ENCODE measurements at regions not wholly inside any gene's neighbourhood (a gene's known extent, or its start where the extent isn't known, plus 50 kb on each side); places are given as distances from the start of the nearest gene placed in this dataset.
"Not testable (repeated sequence)": the region's sequence is repeated elsewhere in the genome, so short reads cannot be mapped to it uniquely, and the experiment has no call there.

DNA sequence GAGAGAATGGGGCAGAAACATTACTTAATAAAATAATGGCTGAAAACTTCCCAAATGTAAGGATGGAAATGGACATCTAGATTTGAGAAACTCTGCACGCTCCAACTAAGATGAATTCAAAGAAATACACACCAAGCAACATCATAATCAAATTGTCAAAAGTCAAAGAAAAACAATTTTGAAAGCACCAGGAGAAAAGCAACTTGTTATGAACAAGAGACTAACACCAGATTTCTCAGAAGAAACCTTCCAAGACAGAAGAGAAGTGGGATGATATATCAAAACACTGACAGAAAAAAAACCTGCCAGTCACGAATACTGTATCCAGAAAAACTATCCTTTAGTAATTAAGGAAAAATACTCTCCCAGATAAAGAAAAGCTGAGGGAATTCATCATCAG is 208.6 kb upstream of the SAMSN1 start:
- no peak for DNase-seq (ENCODE audit: low read depth)

DNA sequence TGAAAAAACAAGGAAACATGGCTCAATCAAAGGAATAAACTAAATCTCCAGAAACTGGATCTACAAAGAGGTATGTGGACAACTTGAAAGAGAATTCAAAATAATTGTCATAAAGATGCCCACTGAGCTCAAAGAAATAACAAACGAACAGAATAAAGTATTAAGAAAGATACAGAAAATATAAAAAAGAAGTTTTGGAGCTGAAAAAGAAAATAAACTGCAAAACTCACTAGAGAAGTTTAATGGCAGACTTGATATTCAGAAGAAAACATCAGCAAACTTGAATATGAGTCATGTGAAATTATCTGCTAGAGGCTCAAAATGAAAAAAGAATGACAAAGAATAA is 208.1 kb upstream of the SAMSN1 start:
- no peak for DNase-seq (ENCODE audit: low read depth)

DNA sequence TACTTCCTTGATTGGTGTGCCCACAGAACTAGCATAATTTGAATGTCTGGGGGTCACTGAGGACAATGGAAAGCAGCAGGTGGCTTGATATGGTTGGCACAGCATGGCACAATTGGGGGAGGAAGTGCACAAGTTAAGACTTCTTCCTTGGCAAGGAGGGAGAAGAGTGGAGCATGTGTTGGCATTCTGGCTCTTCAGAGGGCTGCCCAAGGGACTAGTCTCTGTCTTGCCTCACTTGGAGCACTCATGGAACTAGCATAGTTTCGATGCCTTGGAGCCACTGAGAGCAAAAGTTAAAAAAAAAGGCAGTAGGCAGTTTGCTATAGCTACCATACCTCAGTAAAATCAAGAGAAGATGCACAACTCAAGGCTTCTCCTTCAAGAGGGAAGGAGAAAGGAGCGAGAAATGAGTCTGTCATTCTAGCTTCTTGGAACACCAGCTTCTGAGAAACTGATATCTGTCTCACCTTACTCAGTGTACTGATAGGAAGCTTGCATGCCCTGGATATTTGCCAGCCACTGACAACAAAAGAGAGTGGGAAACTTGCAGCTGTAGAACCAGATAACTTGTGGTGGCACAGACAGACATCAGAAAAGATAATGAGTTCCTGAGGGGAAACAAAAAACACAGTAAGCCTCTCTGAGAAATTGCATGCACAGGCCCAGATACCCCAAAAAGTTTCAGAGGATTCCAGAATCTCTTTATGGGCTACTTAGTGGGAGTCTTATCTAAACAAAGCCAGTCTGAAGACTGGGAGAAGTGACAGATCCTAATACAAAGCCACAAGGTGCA is 207.5 kb upstream of the SAMSN1 start:
- no peak for DNase-seq (ENCODE audit: low read depth)

DNA sequence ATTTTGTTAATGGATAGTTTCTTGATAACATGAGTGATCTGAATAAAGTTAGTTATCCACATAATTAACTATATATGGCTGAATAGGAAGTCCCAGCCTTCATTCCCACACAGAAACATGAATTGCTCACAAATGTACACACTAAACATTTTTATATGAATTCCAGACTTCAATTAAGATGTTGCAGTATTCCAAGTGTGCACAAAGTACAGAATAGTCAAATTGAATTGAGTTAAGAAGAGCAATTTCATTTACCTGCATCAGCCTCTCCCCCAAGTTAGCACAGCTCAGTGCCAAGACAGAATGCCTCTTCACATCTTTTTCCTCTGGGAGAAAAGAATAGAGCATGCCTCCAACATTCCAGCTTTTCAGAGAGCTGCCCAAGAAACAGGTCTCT is 207.0 kb upstream of the SAMSN1 start:
- no peak for DNase-seq (ENCODE audit: low read depth)

DNA sequence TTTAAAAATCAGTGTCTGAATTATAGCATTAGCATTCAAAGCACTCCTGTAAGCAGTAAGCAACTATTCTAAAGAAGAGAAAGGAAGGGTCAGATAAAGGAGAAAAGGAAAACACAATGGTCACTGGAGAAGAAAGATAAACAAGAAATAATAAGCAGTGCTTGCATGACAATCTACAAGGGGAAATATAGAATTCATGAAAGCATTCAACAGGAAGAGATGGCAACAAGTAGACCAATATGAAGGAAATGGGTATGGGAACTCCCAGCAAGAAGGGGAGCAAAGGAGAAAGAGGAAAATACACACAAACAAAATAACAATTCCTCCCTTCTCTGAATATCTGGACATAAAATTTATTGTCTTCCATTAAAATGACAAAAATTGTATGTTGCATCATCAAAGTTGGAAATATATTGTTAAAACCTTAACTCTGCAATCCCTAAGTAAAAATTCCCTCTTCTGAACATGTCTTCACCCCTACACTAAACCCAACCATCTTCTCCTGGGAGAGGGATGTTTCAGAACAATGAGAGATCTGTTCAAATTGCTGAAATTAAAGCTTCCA is 206.3 kb upstream of the SAMSN1 start:
- DNase-seq (ENCODE audit: low read depth), result no peak

DNA sequence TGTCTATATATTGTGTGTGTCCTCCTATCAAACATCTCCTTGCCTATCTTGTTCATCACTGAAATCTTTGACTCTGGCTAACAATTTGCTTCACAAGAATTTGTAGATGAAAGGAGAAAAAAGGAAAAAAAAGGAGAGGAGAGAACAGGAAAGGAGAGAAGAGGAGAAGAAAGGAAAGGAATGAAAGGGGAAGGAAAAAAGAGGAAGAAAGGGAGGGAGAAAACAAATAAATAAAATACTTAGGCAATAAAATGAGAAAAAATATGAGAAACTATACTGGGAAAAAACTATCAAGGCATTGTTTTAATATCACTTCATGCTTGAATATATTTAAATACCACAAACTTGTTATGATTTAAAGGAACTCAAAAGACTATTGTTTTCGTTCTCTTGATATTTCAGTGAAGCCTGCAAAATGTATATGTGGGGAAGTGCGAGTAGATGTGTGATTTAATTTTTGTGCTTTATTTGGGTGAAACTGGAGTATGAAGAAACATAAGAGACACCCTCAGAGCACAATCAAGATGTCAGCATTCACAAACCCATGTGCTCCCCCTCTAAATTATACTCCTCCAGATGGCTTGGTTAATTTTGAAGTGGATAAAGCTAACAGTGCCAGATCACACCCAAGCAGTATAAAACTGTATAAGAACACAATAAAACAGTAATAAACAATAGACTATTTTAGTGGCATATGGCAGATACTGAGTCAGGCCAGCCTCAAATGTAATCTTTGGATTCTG is 205.7 kb upstream of the SAMSN1 start:
- DNase-seq (ENCODE audit: low read depth), result no peak

DNA sequence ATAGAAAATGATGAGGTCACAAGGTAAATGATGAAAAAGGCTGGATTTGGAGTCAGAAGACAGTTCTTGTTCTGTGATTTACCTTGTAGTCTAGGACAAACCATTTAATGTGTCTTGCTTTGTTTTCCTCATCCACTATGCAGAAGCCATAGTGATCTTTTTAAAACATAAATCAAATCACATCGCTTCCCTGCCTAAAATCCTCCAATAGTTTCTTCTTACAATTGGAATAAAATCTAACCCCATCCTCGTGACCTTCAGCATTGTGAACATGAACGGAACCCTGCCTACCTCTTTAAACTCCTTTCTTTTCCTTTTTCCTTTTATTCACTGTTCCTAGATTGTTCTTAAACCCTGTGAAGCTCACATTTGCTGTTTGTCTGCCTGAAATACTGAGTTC is 204.9 kb upstream of the SAMSN1 start:
- no peak for DNase-seq (ENCODE audit: low read depth)

DNA sequence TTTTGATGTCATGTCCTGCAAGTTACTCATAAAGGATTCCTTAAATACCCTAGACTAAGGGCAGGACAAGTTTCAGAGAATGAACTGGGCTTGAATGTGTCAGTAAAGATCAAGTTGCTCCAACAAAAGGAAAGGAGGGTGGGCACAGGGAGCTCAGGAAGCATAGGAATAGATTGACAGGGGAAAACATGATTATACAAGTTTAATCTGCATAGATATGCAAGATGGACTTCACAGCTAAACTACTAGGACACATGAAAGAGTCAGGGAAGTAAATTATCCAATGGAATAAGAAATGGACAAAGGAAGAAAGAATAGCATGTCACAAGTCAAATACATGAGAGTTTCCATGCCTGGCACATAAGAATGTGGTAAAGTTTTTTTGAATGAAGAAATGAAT is 203.9 kb upstream of the SAMSN1 start:
- DNase-seq (ENCODE audit: low read depth), result no peak

DNA sequence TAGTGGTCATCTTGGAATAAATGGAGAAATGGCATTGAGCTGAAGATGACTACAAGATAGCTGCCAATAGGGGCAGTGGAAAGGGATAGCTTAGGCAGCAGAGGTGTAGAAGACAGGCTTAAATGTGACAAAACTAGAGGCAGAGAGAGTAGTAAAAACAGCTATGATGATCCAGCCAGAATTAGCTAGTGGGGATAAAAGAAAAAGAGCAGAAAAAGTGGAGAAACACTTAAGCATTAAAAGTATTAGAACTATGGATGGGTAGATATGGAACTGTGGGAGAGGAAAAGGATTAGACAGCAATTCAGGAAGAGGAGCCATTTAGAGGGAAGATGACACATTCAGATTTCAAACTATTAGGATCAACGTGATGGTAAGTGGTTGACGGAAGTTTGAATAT is 202.5 kb upstream of the SAMSN1 start:
- DNase-seq (ENCODE audit: low read depth), result no peak

DNA sequence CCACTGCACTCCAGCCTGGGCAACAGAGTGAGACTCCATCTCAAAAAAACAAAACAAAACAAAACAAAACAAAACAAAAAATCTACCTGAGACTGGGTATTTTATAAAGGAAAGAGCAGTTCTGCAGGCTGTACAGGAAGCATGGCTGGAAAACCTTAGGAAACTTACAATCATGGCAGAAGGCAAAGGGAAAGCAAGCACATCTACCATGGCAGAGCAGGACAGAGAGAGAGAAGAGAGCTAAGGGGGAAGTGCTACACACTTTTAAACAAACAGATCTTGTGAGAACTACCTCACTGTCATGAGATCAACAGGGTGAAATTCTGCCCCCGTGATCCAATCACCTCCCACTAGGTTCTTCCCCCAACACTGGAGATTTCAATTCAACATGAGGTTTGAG is 198.3 kb upstream of the SAMSN1 start:
- DNase-seq (ENCODE audit: low read depth), result no peak

DNA sequence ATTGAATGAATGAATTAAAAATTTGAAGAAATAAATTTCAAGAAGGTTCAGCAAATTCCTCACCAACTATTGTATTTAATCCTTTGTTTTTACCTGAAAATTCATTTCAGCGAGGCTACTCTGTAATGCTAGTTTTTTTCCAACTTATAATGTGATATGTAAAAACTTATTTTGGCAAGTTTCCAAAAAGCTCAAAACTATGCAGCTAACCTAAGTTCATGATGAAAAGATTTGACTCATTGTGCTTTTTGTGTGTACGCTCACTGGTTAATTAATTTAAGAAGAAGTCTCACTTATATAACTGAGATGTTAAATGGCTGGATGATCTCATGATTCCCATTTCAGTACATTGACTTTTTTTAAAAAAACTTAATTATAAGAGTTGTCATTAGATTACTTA is 196.0 kb upstream of the SAMSN1 start:
- no peak for DNase-seq (ENCODE audit: low read depth)

DNA sequence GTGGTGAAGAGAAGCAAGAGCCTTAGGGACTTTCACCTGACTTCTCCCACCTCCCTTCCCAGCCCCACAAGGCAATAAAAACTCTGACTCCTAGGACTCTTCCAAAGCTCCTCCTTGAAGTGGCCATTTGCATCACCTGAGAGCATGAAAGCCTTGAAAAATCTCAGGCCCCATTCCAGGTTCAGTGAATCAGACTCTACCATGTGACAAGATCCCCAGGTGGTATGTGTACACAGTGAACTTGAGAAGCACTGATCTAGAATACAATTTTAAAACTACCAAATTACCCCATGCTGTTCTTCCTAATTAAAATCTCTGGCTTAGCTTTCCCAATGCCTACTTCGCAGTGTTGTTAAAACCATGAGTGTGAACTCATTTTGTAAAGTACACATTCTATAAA is 195.1 kb upstream of the SAMSN1 start:
- no peak for DNase-seq (ENCODE audit: low read depth)

DNA sequence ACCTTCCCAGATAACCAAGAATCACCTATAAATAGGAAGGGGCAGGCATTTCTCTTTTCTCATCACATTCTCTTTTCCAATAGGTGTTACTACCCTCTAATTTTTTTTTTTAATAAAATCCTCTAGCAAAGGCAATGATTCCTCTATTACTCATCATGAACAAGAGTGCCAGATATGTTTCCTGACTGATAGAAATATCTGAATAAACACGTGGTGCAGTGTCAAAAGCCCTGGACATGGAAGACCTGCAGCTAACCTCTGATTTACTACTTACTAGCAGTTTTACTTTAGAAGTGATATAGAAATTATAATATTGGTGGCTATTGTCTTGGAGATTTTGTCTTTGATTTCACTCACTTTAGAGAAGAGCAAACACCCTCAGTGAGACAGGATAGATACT is 194.6 kb upstream of the SAMSN1 start:
- DNase-seq (ENCODE audit: low read depth), result no peak

DNA sequence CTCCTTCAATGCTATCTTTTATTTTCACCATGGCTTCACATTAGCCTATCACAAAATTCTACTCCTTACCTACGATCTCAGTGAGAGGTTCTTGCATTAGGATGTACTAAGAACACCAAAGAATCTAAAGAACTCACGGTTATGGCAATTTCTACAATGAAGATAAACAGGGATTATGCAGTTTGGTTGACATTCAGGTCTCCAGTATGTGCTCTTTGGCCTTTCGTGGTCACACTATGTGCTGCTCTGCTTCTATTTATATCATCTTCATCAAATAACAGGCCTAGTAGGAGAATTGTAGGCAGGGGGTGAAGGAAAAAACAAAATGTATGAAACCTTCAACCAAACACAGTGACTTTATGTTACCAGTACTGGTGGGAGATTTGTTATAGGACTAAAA is 194.0 kb upstream of the SAMSN1 start:
- no peak for DNase-seq (ENCODE audit: low read depth)

DNA sequence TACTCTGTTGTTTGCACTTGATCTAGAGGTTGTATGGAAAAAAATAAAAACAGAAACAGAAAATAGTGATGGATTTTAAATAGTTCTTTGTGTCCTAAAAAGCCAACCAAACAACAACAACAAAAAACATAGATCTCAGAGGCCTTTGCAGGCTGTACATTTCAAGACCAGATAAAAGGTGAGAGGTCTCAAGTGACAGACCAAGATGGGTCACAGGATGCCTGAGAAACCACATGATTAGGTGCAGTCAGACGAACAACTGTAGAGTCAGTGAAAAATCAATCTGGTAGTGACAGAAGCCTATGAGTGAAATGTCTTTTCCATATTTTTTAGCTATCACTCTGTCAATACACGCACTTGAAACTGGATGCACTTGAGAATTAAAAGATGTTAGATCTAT is 193.5 kb upstream of the SAMSN1 start:
- DNase-seq (ENCODE audit: low read depth), result no peak

DNA sequence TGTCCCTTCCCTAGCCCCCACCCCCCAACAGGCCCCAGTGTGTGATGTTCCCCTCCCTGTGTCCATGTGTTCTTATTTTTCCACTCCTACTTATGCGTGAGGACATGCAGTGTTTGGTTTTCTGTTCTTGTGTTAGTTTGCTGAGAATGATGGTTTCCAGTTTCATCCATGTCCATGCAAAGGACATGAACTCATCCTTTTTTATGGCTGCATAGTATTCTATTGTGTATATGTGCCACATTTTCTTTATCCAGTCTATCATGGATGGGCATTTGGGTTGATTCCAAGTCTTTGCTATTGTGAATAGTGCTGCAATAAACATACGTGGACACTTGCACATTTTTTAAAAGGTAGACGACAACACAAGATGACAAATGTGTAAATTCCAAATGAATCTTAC is 192.5 kb upstream of the SAMSN1 start:
- DNase-seq (ENCODE audit: low read depth), result not testable (repeated sequence)

DNA sequence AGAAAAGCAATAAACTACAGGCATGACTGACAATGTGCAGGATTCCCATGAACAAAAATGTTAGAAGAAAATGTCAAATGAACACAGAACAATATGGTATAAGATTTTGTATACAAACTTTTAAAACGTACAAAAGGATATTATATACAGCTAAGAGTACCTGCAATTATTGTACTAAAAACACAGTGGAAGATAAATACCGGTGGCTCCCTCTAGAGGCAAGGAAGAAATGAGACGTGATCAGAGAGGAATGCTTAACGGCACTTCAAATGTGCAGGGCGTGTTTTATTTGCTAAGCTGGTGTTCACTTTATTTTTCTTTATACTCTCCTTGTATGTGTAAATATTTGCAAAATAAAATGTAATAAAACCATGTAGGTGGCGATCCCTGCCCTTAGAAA is 191.8 kb upstream of the SAMSN1 start:
- DNase-seq (ENCODE audit: low read depth), result no peak

DNA sequence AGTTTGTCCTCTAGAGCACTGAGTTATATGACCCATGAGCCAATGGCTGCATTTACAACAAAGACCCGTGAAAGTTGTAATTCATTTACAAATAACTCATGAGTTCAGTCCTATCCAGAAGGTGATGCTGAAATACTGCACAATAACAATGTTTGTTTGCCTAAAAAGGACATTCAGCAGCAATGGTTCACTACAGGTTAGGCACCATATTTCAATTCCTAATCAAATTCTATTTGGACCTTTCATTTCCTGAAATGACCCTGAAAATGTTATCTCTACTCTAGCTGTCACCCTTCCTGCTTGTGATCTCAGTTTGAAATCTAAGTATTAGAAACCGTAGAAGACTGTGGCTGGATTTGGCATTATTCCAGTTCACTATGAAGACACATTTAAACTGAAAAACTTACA is 191.2 kb upstream of the SAMSN1 start:
- no peak for DNase-seq (ENCODE audit: low read depth)

DNA sequence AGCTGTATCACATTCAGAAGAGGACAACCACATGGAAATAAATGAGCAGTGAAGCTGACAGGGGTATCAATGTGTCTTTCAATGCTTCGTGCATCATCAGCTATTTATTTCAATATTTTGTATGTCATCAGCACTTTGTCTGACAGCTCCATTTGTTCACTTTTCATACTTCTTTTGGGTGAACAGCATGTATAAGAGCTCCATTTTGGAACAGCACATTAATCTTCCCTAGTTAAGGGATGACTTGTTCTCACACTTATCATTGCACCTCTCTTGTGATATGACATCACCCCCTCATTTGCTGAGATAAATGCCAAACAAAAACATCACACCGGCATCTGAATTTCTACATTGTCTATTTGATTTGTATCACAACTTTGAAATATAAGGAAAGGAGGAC is 190.6 kb upstream of the SAMSN1 start:
- DNase-seq (ENCODE audit: low read depth), result no peak

DNA sequence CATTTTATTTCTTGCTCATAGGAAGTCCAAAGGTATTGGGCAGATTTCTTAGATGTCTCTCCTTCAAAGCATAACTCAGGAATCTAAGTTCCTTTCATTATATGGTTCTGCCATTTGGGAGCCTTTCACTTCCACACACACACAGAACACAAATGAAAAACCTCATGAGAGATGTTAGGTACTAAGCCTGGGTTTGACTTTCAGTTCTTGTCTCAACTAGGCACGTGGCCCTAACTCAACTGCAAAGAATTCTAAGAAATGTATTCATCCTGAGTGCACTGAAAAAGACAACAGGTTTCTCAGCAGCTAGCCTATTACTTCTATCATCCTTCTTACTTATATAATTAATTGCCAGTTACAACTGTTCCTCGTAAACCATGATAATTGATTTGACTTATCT is 190.0 kb upstream of the SAMSN1 start:
- DNase-seq (ENCODE audit: low read depth), result no peak

DNA sequence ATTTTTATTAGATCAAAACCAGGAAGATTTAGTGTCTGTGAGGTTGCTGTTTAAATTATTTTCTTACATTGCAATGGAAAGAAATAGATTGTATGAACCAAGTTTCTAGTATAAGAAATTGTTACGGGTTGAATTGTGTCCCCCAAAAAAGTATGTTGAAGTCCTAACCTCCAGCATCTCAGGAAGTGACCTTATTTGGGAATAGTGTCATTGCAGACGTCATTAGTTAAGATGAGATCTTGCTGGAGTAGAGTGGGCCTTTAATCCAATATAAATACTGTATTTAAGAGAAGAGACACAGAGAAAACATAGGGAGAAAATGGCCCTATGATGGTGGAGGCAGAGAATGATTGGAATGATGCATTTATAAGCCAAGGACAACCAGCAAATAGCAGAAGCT is 188.7 kb upstream of the SAMSN1 start:
- no peak for DNase-seq (ENCODE audit: low read depth)

DNA sequence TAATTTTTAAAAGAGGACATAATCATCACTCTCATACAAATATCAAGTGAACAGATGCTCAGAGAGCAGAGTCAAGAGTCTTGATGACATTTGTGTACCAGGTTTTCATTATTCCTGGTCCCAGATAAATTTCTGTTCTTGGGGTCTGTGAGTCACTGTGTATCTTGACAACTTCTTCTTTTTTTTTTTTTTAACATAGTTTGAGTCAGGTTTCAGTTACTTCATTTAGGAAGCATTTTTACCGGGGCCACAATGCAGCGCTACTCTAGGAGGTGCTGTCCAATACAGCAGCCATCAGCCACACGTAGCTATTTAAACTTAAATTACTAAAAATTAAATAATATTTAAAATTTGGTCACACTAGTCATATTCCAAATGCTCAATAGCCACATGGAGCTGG is 188.1 kb upstream of the SAMSN1 start:
- no peak for DNase-seq (ENCODE audit: low read depth)

DNA sequence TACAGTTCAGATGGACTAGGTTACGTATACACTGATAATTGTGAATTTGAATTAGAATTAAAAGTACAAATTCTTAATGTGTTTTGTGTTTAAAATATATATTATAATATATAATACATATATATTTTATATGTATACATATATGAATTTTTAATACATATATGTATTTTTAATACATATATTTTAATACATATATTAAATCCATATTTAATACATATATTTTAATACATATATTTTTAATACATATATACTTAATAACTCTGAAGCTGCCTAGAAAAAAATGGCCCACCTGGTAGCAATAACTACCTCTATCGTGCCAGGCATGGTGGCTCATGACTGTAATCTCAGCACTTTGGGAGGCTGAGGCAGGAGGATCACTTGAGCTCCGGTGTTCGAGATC is 179.1 kb upstream of the SAMSN1 start:
- DNase-seq (ENCODE audit: low read depth), result no peak
